HUES48 (cell line): ENCODE measurements at regions not wholly inside any gene's neighbourhood (a gene's known extent, or its start where the extent isn't known, plus 50 kb on each side); places are given as distances from the start of the nearest gene placed in this dataset.
A peak's percentile ranks its signal among the peaks of the same experiment; 100 is the strongest.

ENCODE experiments used
- H3K27ac ChIP-seq: one replicate; pipeline ENCODE4 v1.7.0; 2013; ENCODE audit warnings: low read depth, low read length, inconsistent platforms
- H3K27me3 ChIP-seq: 2 replicates; pipeline ENCODE4 v1.6.1; 2013; ENCODE audit warnings: mild to moderate bottlenecking, low read length; ENCODE audit not compliant: control insufficient read depth, insufficient read depth
- H3K36me3 ChIP-seq: 2 replicates; pipeline ENCODE4 v1.6.1; 2013; ENCODE audit warnings: low read length; ENCODE audit not compliant: control insufficient read depth, insufficient read depth
- H3K4me1 ChIP-seq: 2 replicates; pipeline ENCODE4 v1.6.1; 2013; ENCODE audit warnings: mild to moderate bottlenecking, low read length; ENCODE audit not compliant: control insufficient read depth, insufficient read depth
- H3K4me3 ChIP-seq: 2 replicates; pipeline ENCODE4 v1.5.1; 2013; ENCODE audit warnings: mild to moderate bottlenecking, low read depth, low read length
- H3K9ac ChIP-seq: 2 replicates; pipeline ENCODE4 v1.6.1; 2013; ENCODE audit warnings: mild to moderate bottlenecking, low read depth, low read length, moderate library complexity
- H3K9me3 ChIP-seq: 2 replicates; pipeline ENCODE4 v1.6.1; 2013; ENCODE audit warnings: low read length; ENCODE audit not compliant: control insufficient read depth, insufficient read depth

DNA sequence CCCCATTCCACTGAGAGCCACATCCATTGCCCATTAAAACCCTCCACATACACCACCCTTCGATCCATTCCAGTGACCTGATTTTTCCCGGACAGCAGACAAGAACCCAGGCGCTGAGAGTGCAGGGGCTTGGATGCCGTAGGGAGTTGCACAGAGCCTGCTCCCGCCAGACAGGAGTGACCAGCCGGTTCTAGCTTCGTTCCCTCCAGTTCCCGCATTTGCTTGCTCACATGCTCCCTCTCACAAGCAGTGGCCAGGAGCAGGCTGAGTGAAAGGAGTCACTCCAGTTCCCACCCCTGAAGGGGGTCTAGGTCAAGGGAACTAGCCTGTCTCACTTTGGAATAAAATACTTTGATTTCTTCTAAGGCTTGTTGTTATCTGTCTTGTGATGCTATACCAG is 119.5 kb downstream of the SKIDA1 start:
- Histone ChIP-seq H3K9ac (no peak overlapping the region), H3K27me3 (no peaks in the 10 kb centered on the region), H3K4me3 (no peak overlapping the region), H3K27ac (no peak overlapping the region), H3K9me3 (no peaks in the 10 kb centered on the region), H3K4me1 (peaks cover 18% of the 10 kb centered on the region), H3K36me3 (no peaks in the 10 kb centered on the region)

DNA sequence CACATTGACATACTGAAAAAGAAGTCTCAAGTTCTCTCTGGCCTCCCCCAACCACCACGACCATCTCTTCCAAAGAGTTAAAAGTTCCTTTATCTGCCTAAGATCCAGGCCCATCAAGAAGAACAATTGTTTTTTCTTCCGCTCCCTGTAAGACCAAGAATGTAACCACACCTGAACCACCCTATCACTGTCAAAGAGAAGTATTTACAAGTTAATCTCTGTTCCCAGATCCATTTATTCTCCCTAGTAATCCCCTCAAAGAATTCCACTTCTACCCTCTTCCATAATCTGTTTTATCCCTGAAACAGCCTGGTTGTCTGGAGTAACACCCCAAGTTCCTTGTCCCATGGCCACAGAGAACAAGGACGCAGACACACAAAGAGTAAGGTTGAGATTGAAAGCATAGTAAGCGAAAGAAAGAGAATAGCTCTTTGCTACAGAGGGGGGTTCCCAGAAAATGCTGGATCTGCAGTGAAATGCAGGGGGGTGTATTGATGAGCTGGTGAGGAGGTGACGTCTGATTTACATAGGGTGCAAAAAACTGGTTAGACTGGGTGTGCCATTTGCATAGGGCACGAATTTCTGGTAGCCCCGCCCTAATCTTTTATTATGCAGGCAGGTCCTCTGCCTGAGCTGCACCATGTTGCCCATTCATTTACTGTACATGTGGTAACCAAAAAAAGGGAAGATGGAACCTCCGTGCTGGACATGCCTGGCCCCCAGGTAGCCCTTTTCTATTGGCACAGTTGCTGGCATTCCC is 122.0 kb downstream of the SKIDA1 start:
- Histone ChIP-seq H3K4me3 (no peak overlapping the region), H3K27ac (no peak overlapping the region), H3K9ac (no peak overlapping the region), H3K4me1 (peaks cover 30% of the 10 kb centered on the region), H3K9me3 (no peaks in the 10 kb centered on the region), H3K36me3 (no peaks in the 10 kb centered on the region), H3K27me3 (no peaks in the 10 kb centered on the region)

DNA sequence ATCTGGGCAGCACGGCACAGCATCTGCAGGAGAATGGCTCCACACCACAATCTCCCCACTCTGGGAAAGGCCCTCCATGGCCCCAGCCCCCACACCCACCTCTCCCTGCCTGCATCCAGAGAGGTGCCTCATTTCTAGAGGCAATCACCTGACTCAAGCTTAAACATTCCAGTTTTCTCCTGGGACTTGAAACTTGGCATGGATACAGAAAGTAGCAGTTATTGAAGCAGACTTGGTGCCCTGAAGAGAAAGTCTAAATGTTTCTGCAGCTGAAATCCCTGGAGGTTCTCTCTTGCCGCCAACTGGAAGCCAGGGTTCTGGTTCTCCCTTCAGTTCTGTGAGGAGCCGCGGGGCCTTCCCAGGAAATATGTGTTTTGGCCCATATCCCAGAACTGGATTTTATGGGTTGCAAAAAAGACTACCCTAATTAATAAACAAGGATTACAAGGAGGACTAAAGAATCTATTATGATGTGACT is 122.8 kb downstream of the SKIDA1 start:
- H3K27ac ChIP-seq = no peak overlapping the region

DNA sequence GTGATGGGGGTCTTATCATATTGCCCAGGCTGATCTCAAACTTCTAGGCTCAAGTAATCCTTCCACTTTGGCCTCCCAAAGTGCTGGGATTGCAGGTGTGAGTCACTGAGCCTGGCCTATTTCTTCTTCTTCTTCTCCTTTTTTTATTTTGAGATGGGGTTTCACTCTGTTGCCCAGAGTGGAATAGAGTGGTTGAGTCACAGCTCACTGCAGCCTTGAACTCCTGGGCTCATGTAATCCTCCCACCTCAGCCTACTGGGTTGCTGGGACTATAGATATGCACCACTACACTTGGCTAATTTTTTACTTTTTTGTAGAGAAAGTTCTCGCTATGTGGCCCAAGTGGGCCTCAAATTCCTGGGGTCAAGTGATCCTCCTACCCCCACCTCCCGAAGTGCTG is 124.3 kb downstream of the SKIDA1 start:
- no peak overlapping the region for H3K9ac ChIP-seq
- no peak overlapping the region for H3K27ac ChIP-seq
- H3K36me3 ChIP-seq = no peaks in the 10 kb centered on the region
- H3K4me1 ChIP-seq = peaks cover 17% of the 10 kb centered on the region
- no peaks in the 10 kb centered on the region for H3K27me3 ChIP-seq
- H3K9me3 ChIP-seq = no peaks in the 10 kb centered on the region
- H3K4me3 ChIP-seq = no peak overlapping the region

More for the DNA sequence above, 122.8 kb downstream of the SKIDA1 start:
- H3K4me3 ChIP-seq = no peak overlapping the region
- peaks cover 28% of the 10 kb centered on the region for H3K4me1 ChIP-seq
- H3K36me3 ChIP-seq = no peaks in the 10 kb centered on the region
- H3K27me3 ChIP-seq = no peaks in the 10 kb centered on the region
- H3K9ac ChIP-seq = no peak overlapping the region
- H3K9me3 ChIP-seq = no peaks in the 10 kb centered on the region

DNA sequence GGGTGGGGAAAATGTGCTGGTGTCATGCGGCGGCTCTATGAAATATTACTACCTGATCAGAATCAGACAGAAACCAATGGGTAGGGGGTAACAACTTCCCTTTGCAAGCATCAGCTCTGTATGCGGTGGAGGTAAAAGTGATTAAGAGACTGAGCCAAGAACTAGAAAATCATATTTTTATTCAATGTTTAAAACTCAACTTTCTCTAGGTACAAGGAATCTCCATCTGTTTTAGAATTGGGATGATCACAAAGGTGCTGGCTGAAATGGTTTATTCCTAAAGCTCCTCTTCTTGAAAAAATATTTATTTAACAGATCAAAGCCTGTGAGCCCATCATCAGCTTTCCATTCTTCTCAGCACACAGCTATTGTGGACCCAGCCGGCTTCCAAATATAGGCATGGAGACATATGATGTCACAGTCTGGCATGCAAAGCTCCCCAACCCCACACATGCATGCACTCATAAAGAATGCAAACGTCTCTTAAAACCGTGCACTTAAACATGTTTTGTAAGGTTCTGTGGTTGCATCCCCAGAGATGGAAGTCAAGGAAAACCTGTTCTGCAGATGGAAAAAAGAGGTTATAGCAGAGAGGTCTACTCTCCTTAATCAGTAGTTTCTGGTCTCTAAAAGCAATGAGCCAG is 126.0 kb downstream of the SKIDA1 start:
- H3K9me3 ChIP-seq = no peaks in the 10 kb centered on the region
- H3K27ac ChIP-seq = peak overlapping the region; percentile 17
- no peaks in the 10 kb centered on the region for H3K27me3 ChIP-seq
- H3K9ac ChIP-seq = no peak overlapping the region
- H3K4me1 ChIP-seq = peaks cover 17% of the 10 kb centered on the region
- no peak overlapping the region for H3K4me3 ChIP-seq
- no peaks in the 10 kb centered on the region for H3K36me3 ChIP-seq

DNA sequence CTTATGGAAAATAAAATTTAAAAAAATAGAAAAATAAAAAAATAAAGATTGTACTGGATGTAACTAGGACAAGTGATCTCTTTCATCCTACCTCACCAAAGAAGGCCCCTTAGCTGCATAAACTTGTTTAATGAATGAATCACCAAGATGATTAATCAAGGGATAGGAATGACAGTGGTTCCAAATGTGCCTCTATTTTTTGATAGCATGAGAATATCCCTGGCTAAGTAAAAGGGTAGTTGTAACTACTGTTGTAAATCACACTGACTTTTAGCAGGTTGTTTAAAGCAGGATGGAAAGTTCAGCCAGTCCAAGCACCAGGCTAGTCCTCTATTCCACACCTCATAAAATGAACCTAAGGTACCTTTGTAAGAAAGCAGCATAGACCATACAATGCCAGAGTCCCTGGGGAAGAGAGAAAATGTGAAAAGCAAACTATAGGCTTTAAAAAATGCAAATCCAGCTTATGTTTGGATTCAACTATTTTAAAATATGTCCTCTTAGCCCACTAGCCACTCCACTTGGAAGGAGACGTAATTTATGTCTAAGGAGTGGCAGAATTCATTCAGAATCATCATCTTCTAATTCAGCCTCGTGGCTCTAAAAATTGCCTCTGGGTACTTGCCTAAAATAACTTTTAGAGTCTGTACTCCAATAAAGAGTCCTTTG is 126.8 kb downstream of the SKIDA1 start:
- Histone ChIP-seq H3K36me3 (no peaks in the 10 kb centered on the region), H3K4me3 (no peak overlapping the region), H3K27ac (no peak overlapping the region), H3K9ac (no peak overlapping the region), H3K27me3 (no peaks in the 10 kb centered on the region), H3K4me1 (peaks cover 15% of the 10 kb centered on the region; the same call in 1 of the 2 replicates), H3K9me3 (no peaks in the 10 kb centered on the region)

DNA sequence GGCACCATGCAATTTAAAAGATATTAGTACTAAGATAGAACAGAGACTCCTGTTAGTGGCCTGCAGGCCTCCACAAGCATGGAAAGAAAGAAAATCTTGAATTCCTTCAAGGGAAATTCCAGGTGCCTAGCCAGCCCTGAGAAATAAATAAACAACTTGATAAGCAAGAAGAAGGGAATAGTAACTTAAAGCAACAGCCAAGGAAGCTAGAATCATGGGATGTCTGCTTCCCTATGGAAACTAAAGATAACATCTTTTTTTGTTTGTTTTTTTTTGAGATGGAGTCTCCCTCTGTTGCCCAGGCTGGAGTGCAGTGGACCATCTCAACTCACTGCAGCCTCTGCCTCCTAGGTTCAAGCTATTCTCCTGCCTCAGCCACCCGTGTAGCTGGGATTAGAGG is 128.6 kb downstream of the SKIDA1 start:
- H3K27ac ChIP-seq = no peak overlapping the region
- H3K9ac ChIP-seq = no peak overlapping the region
- no peak overlapping the region for H3K4me3 ChIP-seq
- no peaks in the 10 kb centered on the region for H3K36me3 ChIP-seq
- peaks cover 11% of the 10 kb centered on the region for H3K4me1 ChIP-seq
- no peaks in the 10 kb centered on the region for H3K9me3 ChIP-seq
- no peaks in the 10 kb centered on the region for H3K27me3 ChIP-seq

DNA sequence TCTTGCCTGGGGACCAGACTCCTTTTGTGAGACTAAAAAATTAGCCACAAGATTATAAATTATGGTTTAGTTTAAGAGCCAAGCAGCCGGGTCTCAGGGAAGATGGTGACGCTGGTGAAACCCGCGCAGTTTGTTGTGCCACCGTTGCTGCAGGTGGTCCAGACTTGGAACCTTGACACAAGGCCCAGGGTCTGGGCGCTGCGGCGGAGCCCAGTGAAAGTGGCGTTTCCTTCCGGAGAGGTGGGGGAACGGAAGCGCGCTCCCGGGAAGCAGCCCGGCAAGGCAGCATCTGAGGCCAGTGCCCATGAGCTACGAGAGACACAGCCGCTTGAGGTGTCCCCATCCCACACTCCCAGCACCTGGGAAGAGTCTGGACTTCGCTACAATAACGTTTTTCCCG is 131.6 kb downstream of the SKIDA1 start:
- no peak overlapping the region for H3K27ac ChIP-seq
- H3K9ac ChIP-seq = no peak overlapping the region
- H3K27me3 ChIP-seq = no peaks in the 10 kb centered on the region
- peaks cover 14% of the 10 kb centered on the region for H3K4me1 ChIP-seq
- H3K36me3 ChIP-seq = no peaks in the 10 kb centered on the region
- H3K4me3 ChIP-seq = no peak overlapping the region
- no peaks in the 10 kb centered on the region for H3K9me3 ChIP-seq

DNA sequence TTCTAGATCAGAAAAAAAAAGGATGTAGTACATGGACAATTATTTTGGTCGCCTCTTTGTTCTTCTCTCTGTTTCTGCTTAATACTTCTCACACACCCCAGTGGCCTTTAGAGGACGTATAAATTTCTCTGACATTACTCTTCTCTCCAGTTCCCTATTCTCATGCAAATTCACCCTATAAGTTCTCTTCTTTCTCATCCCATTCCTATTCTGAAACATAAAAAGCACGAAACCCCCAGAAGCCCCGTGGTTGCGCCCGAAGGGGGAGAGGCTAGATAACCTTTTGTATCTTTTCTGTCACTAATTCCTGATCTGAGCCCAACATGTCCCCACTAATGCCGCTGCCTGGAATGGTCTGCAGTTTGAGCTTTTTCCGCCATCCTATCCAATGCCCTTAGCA is 136.9 kb downstream of the SKIDA1 start:
- Histone ChIP-seq H3K9ac (no peak overlapping the region), H3K4me3 (no peak overlapping the region), H3K27me3 (no peaks in the 10 kb centered on the region), H3K36me3 (no peaks in the 10 kb centered on the region), H3K4me1 (peaks cover 25% of the 10 kb centered on the region), H3K9me3 (no peaks in the 10 kb centered on the region), H3K27ac (peak overlapping the region; percentile 65)

DNA sequence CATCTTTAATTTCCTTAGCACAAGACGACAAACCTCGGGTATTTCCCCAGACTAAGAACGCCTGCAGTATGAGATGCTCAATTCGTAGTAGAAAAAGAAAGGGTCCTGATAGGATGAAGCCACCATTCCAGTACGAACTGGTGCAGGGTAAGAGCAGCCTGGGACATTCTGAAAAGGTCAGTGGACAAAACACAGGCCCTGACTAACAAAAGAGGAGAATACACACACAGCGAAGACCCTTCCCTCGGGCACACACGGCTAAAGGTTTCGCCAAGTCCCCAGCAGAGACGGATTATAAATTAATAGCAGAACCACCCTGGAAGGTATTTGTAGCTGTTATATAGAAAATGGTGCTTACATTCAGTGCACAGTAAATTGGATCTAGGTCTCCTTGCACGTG is 137.6 kb downstream of the SKIDA1 start:
- no peak overlapping the region for H3K9ac ChIP-seq
- H3K4me3 ChIP-seq = no peak overlapping the region
- peaks cover 25% of the 10 kb centered on the region for H3K4me1 ChIP-seq
- no peak overlapping the region for H3K27ac ChIP-seq
- H3K9me3 ChIP-seq = no peaks in the 10 kb centered on the region
- H3K27me3 ChIP-seq = no peaks in the 10 kb centered on the region
- no peaks in the 10 kb centered on the region for H3K36me3 ChIP-seq

DNA sequence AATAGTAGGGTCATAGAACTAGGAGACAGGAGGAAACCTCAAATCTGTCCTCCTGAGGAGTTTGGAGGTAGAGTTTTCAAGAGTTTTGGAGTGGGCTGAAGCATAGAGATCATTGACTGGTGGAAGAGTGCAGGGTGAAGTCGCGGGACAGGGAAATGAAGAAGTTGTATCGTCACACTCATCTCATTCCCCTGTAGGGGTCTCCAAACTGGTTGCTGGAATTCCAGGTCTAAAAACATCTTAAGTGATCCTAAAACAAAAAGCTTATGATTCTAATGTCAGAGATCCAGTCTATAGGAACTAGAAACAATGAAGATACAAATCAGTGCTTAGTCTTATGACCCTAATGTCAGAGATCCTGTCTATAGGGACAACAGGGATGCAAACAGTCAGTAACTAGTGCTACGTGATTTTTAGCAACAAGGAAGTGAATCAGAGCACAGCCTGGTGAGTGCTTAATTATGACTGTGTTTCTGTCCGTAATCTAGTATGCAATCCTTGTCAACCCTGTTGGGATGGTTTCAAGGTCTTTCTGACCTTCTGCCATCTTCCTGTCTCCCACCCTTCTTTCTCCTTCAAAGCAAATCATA is 139.4 kb downstream of the SKIDA1 start:
- Histone ChIP-seq H3K9me3 (no peaks in the 10 kb centered on the region), H3K9ac (no peak overlapping the region), H3K27ac (no peak overlapping the region), H3K4me3 (no peak overlapping the region), H3K36me3 (no peaks in the 10 kb centered on the region), H3K27me3 (no peaks in the 10 kb centered on the region), H3K4me1 (peaks cover 22% of the 10 kb centered on the region)
